Gastrocnemius medialis (tissue), 4 donors: ENCODE measurements at regions not wholly inside any gene's neighbourhood (a gene's known extent, or its start where the extent isn't known, plus 50 kb on each side); places are given as distances from the start of the nearest gene placed in this dataset.

Source experiments
- ATAC-seq, 2 donors: fragments of 150-250 bp; one replicate each; pipeline ENCODE4 v1.9.1; 2016
- DNase-seq, 2 donors: peaks; one replicate each; pipeline ENCODE4 v3.0.0-alpha.2; 2019
- H3K27ac ChIP-seq, 4 donors: fragments of 200-600 bp; sonication (generic); 1 replicate in 1 of 4; 2 replicates in 3 of 4; pipeline ENCODE4 v1.5.1; 2016 to 2018; ENCODE audit warnings: mild to moderate bottlenecking in 2 of 4, moderate library complexity in 1 of 4
- H3K27me3 ChIP-seq, 3 donors: fragments of 200-600 bp; sonication (generic) in 2 of 3; 1 replicate in 1 of 3; 2 replicates in 2 of 3; pipeline versions ENCODE4 v1.5.1 to v1.6.0; 2016 to 2019; ENCODE audit warnings: mild to moderate bottlenecking in 1 of 3, moderate library complexity in 1 of 3
- H3K36me3 ChIP-seq, 2 donors: fragments of 200-600 bp; sonication (generic) in 1 of 2; one replicate each; pipeline ENCODE4 v1.5.1; 2017 to 2018
- H3K4me1 ChIP-seq, 2 donors: fragments of 200-600 bp; sonication (generic) in 1 of 2; one replicate each; pipeline ENCODE4 v1.5.1; 2016 to 2017; ENCODE audit warnings: mild to moderate bottlenecking in 2 of 2
- H3K4me3 ChIP-seq, 4 donors: fragments of 200-600 bp; sonication (generic) in 3 of 4; 1 replicate in 1 of 4; 2 replicates in 3 of 4; pipeline ENCODE4 v1.5.1; 2016 to 2019; ENCODE audit warnings: mild to moderate bottlenecking in 2 of 4
- H3K9me3 ChIP-seq, 3 donors: fragments of 200-600 bp; sonication (generic) in 2 of 3; 1 replicate in 1 of 3; 2 replicates in 2 of 3; pipeline ENCODE4 v1.5.1; 2016 to 2019
- POLR2A ChIP-seq, 2 donors: fragments of 450-650 bp; IDR thresholded peaks; one replicate each; pipeline ENCODE4 v1.6.1; 2017; ENCODE audit warnings: antibody characterized with exemption in 2 of 2, mild to moderate bottlenecking in 2 of 2, moderate library complexity in 2 of 2
- in situ Hi-C, 4 donors: fragments of 200-750 bp; cut with MboI; loops; one replicate each; pipeline versions ENCODE4 v1.15.0 to v1.8.0; 2017; ENCODE audit warnings: low sequenced_read_pairs in 4 of 4
- intact Hi-C: fragments of 100-400 bp; cut with DNase I; formaldehyde crosslinking; loops from one replicate; pipeline ENCODE4 v1.15.1; 2023; ENCODE audit warnings: low total_unique reads
- TF ChIP-seq, protein P1 (sequence below), 5 experiments: fragments of 450-650 bp in 3 of 5; fragments of 200-600 bp in 2 of 5; sonication (generic) in 2 of 5; IDR thresholded peaks in 4 of 5; conservative IDR thresholded peaks in 1 of 5; 1 replicate in 4 of 5; 2 replicates in 1 of 5; pipeline ENCODE4 v1.5.1; 2016 to 2019; ENCODE audit warnings: antibody characterized with exemption in 5 of 5, mild to moderate bottlenecking in 3 of 5, moderate library complexity in 3 of 5

DNA sequence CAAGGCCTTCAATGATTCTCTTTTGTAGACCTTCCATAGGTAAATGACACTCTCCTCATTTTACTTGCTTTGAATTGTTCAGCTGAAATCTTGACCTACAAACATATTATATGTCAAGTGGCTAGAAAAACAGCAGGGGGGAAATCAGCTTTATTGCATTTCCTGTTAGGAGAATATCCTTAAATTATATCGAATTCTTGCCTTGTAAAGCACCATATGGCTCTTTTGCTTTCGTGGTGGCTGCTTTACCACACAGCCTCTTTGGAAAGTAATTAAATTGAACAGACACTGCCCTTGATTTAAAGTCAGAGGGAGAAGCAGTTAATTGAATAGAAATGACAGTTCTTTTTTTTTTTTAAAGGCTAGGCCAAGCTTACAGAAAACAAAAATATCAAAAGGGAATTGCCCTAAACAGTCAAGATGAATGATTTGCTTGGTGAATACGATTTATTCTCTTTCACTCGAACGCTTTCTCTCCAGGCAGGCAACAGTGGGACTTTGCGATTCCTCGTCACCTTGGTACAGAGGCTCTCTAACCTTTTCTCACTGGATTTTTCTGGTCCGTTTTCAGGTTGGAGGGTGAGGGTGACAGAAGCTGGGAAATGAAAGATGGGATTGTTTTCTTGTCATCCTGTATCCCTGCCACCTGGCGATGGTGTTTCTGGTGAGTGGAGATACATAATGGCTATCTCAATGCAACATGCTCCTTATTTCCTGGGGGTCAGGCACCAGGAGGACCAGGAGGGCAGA is 126.0 kb downstream of the GATA3 start:
- no peaks in the 10 kb centered on the region for H3K36me3 ChIP-seq
- no peak for ATAC-seq
- in situ Hi-C loops: no loop called here

DNA sequence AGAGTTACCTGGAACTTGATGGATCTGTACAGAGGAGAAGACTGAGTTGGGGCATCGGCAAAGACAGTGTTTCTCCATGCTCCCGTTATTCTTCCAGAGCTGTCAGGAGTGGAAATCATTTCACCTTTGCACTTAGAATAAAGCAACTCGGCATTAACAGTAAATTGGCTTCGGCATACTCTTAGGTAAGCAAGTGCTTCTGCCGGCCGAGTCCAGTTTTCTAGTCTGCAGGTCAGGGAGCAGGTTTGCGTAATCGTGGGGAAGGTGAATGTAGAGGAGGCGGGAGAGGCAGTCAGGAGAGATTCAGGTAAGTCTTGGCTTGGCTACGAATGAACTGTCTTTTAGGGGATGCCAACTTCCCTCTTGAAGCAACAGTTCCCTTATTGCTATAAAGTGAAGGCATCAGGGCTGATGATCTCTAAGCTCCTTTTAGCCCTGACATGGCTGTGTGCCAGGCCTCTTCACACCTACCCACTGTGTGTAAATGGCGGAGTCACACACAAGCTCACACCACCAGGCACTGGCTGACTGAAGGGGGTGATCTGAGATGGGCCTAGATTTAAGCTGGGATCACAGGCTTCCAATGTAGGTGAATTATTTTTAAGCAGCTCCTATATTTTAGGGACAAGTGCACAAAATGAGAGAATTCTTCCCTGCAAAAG is 127.1 kb downstream of the GATA3 start:
- H3K4me3 ChIP-seq: no peak overlapping the region
- ATAC-seq (no peak), DNase-seq (no peak)
- no peak overlapping the region for H3K27ac ChIP-seq
- TF ChIP-seq POLR2A (IDR thresholded peaks at IDR 0.05): no peak
- TF ChIP-seq, protein P1, sequence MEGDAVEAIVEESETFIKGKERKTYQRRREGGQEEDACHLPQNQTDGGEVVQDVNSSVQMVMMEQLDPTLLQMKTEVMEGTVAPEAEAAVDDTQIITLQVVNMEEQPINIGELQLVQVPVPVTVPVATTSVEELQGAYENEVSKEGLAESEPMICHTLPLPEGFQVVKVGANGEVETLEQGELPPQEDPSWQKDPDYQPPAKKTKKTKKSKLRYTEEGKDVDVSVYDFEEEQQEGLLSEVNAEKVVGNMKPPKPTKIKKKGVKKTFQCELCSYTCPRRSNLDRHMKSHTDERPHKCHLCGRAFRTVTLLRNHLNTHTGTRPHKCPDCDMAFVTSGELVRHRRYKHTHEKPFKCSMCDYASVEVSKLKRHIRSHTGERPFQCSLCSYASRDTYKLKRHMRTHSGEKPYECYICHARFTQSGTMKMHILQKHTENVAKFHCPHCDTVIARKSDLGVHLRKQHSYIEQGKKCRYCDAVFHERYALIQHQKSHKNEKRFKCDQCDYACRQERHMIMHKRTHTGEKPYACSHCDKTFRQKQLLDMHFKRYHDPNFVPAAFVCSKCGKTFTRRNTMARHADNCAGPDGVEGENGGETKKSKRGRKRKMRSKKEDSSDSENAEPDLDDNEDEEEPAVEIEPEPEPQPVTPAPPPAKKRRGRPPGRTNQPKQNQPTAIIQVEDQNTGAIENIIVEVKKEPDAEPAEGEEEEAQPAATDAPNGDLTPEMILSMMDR (IDR thresholded peaks at IDR 0.05 in 4 of 5, conservative IDR thresholded peaks at IDR 0.05 in 1 of 5): no peak
- H3K36me3 ChIP-seq: no peaks in the 10 kb centered on the region
- in situ Hi-C loops (no loop called here), intact Hi-C loops (no loop called here)
- no peaks in the 10 kb centered on the region for H3K4me1 ChIP-seq
- H3K27me3 ChIP-seq: no peaks in the 10 kb centered on the region
- no peaks in the 10 kb centered on the region for H3K9me3 ChIP-seq

More for the DNA sequence above, 126.0 kb downstream of the GATA3 start:
- Histone ChIP-seq H3K27me3 (no peaks in the 10 kb centered on the region), H3K9me3 (no peaks in the 10 kb centered on the region), H3K4me3 (no peak overlapping the region), H3K27ac (no peak overlapping the region), H3K4me1 (no peaks in the 10 kb centered on the region)
- no peak for DNase-seq
- intact Hi-C loops: no loop called here
- TF ChIP-seq, protein P1 (IDR thresholded peaks at IDR 0.05 in 4 of 5, conservative IDR thresholded peaks at IDR 0.05 in 1 of 5): no peak
- TF ChIP-seq POLR2A (IDR thresholded peaks at IDR 0.05): no peak

DNA sequence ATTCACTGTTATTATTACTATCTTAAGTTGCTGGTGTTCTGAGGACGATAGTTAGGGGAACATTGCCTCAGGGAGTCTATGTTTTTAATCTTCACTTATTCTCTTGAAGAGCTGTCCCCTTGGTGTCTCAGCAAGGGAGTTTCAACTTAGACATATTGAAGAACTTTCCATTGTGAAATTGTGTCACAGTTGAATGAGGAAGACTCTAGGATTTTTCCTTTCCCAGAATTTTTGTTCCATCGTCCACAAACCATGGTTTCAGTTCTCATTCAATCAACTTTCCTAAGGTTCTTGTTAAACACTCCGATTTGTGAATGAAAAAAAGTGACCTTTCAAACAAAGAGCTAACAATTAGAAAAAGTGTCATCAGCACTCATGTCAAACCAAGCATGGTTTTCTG is 128.3 kb downstream of the GATA3 start:
- ATAC-seq: no peak
- H3K36me3 ChIP-seq: no peaks in the 10 kb centered on the region
- no peak for DNase-seq
- H3K27ac ChIP-seq: no peak overlapping the region
- no peaks in the 10 kb centered on the region for H3K9me3 ChIP-seq
- H3K27me3 ChIP-seq: no peaks in the 10 kb centered on the region
- H3K4me1 ChIP-seq: no peaks in the 10 kb centered on the region
- in situ Hi-C loops: no loop called here
- intact Hi-C loops: no loop called here
- TF ChIP-seq POLR2A (IDR thresholded peaks at IDR 0.05): no peak
- TF ChIP-seq, protein P1 (IDR thresholded peaks at IDR 0.05 in 4 of 5, conservative IDR thresholded peaks at IDR 0.05 in 1 of 5): no peak
- H3K4me3 ChIP-seq: no peak overlapping the region

DNA sequence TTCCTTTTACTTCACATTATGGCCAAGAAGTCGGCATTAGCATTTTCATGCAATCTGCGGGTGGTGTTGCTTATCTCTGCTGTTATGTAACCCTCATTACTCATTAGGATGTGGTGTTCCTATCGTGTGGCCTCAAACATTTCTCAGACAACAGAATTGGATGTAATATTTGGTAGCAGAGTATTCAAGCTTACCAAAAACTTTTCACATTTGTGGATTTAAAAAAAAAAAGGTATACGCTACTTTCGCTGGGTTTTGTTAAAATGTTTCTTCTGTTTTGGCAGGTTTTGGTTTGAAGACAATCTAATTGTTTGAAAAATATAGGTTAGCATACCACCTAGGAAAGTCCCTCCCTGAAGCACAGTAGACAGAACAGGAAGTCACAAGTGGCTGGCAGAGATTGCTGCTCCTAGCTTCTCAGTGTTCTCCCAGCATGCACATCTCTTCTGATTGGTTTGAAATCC is 128.8 kb downstream of the GATA3 start:
- Histone ChIP-seq H3K4me1 (no peaks in the 10 kb centered on the region), H3K4me3 (no peak overlapping the region), H3K27ac (no peak overlapping the region), H3K27me3 (no peaks in the 10 kb centered on the region), H3K36me3 (no peaks in the 10 kb centered on the region), H3K9me3 (no peaks in the 10 kb centered on the region)
- intact Hi-C loops: no loop called here
- in situ Hi-C loops: no loop called here
- ATAC-seq: no peak
- no peak for TF ChIP-seq POLR2A (IDR thresholded peaks at IDR 0.05)
- TF ChIP-seq, protein P1 (IDR thresholded peaks at IDR 0.05 in 4 of 5, conservative IDR thresholded peaks at IDR 0.05 in 1 of 5): no peak
- no peak for DNase-seq
